GM19035 (cell line): ENCODE measurements at regions not wholly inside any gene's neighbourhood (a gene's known extent, or its start where the extent isn't known, plus 50 kb on each side); places are given as distances from the start of the nearest gene placed in this dataset.

Experiments used
- ATAC-seq: cut with Tn5 transposase; IDR thresholded peaks from one replicate; pipeline ENCODE4 v1.9.1; 2021; ENCODE audit not compliant: unreplicated experiment

DNA sequence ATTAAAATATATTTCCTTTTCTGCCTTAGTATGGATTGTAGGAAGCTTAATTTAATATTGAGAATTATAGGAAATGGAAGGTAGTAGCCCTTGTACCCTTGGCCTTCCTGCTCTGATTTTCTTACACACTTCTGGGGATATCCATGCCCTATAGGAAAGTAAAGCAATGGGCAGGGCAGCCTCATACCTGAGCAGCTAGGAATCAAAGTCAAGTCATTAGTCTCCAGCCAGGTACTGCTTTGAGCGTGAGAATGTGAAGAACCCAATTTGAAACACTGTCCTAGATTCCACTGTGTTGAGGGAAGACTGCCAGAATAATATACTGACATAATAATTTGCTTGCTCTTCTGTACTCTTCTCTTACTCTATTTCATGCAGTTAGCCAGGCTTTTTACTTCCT lies 51.0 kb upstream of the L3MBTL3 start:
- no peak for ATAC-seq

GRCh38 chr6:129966125-129966524 lies 52.3 kb upstream of the L3MBTL3 start:
- no peak for ATAC-seq

DNA sequence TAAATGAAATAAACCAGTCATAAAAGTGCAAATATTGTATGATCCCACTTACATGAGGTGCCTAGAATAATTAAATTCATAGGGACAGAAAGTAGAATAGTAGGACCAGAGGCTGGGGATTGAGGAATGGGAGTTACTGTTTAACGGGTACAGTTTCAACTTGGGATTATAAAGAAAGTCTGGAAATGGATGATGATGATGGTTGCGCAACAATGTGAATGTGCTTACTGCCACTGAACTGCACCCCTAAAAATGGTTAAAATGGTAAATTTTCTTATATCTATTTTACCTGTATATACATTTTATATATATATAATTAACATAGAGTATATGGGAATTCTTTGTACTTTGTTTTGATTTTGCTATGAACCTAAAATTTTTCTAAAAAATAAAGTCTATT lies 53.3 kb upstream of the L3MBTL3 start:
- no peak for ATAC-seq

DNA sequence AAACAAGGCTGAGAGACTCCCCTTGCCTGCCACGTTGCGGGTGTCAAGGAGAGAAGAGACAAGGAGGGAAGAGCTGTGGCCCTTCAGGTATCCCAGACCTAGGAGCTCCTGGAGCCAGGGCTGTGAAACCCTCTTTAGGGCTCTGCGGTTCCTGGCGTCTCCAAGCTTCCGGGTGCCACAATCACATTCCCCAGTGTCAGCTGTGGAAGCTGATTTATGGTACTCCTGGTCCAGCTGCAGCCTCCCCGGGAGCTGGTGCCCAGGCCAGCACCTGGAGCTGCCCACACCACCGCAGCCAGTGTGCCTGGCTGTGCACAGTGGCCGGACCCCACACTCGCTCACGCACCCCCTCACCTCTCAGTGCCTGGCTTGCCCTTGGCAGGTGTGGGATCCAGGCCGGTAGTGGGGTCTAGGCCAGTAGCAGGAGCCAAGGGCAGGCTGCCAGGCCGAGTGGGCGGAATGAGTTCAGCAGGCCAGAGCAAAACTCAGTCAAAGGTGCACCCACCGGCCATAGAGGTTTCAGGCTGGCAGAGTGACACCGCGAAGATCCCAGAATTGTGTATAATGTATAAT lies 58.9 kb upstream of the L3MBTL3 start:
- ATAC-seq: no peak

DNA sequence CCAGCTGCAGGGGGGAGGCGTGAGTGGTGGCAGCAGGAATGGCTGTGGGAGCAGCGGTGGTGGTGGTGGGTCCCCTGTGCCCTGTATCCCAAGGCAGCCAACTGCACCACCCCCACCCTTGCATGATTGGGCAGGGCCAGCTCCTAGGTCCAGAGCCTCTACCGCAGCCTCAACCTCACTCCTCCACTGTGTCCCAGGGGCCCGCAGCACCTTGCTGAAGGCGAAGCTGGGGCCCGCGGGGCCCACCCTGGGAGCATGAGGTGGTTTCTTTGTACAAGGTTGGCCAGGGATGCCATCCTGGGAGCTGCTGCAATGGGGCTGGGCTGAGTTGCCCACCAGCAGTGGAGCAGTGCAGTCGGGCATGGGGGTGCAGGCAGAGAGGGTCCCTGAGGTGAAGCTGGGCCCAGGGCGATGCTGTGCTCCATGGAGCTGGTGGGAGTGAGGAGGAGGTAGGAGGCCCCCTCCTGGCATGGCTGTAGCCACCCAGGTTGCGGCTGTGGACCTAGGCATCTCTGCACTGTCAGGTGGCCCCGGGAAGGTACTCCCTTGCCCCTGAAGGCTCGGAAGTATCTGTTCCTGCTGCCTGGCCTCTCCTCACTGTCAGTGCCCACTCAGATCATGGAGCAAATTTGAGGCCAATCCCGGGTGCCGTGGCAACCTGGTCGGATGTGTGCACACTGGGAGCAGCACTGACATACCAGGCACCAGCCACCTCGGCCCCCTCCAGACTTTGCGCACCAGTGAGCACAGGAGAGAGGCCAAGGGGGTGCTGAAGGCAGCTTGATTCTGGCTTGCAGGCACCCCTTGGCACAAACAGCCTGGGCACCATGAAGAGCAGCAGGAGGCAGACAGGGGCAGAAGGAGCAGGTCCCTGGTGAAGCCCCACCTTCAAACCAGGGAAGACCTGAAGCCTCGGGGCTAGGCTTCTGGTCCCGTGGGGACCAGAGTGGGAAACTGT lies 60.2 kb upstream of the L3MBTL3 start:
- ATAC-seq: no peak

DNA sequence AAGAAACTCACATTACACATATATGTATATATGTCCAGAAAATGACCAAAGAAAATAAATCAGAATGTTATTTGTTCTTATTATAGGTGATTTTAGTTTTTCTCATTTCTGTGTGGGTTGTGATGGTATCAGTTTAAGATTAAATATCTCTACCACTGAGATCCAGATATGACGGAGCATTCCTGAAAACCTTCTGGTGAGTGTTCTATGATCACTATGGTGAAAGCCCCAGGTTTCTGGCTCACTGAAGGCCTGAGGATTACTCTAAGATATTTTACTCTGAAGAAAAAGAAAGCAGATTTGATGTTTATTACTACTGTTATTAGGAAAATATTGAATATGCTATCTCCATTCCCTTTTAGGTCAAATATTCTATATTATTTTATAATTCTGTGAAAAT lies 62.8 kb upstream of the L3MBTL3 start:
- ATAC-seq: no peak

- ATAC-seq: no peak
Observed at GRCh38 chr6:129954749-129955431, 63.5 kb upstream of the L3MBTL3 start.

DNA sequence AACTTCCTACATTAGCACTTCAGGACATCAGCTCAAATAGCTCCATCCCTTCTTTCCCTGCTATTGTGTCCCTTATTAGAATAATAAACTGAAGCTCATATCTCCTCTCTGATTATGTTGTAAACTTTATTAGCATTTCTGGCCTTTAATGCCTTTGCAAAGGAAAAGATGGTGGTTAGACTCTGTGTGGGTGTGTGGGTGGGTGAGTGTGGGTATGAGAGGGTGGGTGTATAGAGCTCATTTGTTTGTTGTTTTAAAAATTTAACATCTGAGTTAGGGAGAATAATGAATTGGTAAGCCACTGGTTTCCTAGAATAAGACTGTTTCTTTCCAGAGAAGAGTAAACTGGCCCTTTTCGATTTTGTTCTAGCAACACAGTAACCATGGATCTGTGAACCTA lies 70.6 kb upstream of the L3MBTL3 start:
- no peak for ATAC-seq

DNA sequence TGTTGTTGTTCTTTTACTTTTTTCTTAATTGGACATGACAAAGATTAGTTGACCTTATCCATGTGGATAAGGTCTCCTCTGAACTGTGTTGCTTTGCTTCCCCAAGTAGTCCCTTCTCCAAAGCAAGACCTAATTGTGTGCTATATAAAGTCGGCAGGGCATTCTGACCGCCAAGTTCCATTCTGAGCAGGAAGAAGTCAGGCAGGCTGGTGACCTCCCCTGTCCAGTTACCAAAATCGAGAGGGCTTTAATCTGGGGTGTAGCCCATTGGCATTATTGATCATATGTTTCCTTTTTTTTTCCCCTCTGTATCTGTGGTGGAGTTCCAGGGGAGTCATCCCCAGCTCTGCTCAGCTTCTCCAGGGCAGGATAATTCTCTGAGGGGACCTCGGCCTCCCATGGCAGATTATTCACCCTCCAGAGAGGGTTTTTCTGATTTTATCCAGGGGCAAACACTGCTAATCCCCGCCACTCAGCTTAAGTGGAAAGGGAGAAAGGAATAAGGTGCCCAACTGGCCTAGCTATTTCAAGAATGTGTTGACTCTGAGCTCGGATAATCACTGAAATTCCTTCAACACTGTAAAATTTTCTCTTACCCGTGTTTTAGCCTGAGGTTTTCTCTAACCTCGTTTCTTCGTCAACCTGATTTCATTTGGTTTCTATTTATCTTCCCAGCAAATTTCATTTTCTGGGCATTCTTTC lies 71.8 kb upstream of the L3MBTL3 start:
- no peak for ATAC-seq

DNA sequence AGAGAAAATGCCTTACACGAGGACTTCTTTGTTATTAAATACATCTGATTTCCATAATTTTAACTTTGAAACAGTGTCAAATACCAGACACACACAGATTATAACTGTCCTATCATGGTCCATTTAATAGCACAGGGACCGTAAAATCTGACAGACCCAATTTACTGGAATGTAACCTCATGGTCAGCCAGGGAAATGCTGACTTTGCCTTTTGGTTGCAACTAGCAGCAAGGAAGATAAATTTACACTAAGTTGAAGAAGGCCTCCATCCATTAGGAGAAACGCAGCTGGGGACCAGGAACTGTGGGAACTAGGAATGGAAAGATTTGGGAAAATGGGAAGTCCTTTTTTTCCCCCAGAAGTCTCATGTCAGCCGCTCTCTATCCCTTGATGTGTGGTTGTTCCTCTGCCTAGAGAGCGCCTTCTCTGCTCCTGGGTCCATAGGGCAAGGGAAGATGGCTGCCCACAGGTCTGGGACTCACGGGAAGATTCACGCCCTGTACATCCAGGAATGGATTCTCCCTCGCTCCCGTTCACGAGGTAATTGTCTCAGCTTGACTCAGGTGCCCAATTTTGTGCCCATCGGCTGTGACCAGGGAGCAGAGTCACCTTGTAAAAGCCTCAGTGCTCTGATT lies 74.6 kb upstream of the L3MBTL3 start:
- no peak for ATAC-seq

- ATAC-seq: no peak
Observed at GRCh38 chr6:129940454-129941195, 77.8 kb upstream of the L3MBTL3 start.

GRCh38 chr6:129938249-129939020 lies 77.3 kb upstream of the TMEM244 start:
- ATAC-seq: no peak

DNA sequence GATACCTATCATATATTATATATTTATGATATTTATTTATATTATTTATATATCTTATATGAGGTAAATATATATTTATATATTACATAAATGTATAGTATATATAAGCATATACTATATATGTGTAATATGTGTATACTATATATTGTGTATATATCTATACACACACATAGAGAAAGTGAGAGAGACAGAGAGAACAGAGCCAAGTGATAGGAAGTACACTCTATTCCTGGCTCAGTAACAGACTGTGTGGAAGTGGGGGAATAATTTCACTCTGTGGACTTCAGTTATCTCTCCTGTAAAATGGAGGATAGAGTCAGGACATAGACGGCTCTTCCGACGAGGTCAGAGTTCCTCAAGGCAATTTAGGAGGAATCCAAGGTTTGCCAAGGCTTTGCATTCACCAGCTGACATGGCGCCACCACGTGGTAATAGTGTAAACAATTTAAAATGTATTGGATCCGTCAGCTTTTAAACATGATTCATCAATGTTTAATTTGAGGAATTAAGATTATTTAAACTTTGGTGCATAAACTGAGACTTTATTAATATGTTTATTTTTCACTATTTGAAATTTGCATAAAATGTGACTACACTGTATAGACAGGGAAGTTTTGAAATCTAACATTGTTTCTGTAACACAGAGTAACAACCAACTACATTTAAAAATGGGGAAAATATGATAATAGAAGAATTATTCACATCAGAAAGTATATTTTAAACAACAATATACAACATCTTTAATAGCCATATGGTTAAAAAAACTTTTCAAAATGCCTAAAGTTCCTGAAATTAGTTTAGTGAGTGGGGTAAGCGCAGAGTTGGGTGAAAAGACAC lies 75.4 kb upstream of the TMEM244 start:
- peak; percentile 75 for ATAC-seq

GRCh38 chr6:129932321-129932720 lies 71.2 kb upstream of the TMEM244 start:
- no peak for ATAC-seq

- no peak for ATAC-seq
Observed at GRCh38 chr6:129929433-129929832, 68.3 kb upstream of the TMEM244 start.

DNA sequence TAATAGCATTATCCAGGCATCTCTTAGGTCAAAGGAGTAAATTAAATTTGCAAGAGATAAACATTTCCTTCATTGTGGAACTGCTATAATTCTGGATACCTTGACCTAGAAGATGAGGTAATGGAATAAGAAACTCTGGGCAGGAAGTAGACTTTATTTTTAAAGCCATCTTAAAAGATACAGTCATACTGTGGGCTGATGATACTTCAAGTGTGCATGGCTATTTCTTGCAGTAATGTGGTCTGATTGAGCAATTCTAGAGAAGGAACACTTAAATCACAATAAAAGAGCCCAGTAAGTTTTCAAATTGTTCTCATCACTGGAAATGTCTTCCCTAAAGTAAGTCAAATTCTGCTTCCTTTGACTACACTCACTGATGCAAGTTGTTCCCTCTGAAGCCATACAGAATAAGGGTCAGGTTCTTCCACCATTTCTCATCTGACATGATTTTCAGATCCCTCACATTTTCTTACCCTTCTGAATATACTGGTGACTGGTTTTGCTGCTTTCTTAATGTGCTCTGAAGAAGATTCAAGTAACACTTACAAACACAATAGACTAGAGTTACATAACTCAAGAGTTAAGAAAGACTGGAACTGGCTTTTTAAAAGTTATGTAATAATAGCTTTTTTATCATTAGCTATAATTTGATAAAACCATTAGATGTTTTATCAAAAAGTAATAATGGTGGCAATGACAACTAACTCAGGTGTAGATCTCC lies 62.6 kb upstream of the TMEM244 start:
- no peak for ATAC-seq

- no peak for ATAC-seq
Observed at GRCh38 chr6:129921169-129921817, 60.2 kb upstream of the TMEM244 start.
